NB4 (cell line): ENCODE measurements at regions not wholly inside any gene's neighbourhood (a gene's known extent, or its start where the extent isn't known, plus 50 kb on each side); places are given as distances from the start of the nearest gene placed in this dataset.

Source experiments
- DNase-seq: peaks from one replicate; pipeline ENCODE4 v3.0.0; 2010; ENCODE audit warnings: low read depth
- H3K4me3 ChIP-seq: one replicate; pipeline ENCODE4 v1.5.1; 2011; ENCODE audit warnings: mild to moderate bottlenecking, low read depth, low read length, moderate library complexity
- MAX ChIP-seq: IDR thresholded peaks from 2 replicates; pipeline ENCODE4 v1.6.1; 2011; ENCODE audit warnings: low read depth, low read length
- MYC ChIP-seq: IDR thresholded peaks from 2 replicates; pipeline ENCODE4 v1.6.1; 2011; ENCODE audit warnings: low read depth, low read length
- POLR2A ChIP-seq: IDR thresholded peaks from 2 replicates; pipeline ENCODE4 v1.6.1; 2011; ENCODE audit warnings: mild to moderate bottlenecking; ENCODE audit not compliant: insufficient read length; ENCODE audit errors: extremely low read depth
- TF ChIP-seq, protein P1 (sequence below): IDR thresholded peaks from one replicate; pipeline ENCODE4 v1.5.1; 2012; ENCODE audit warnings: low read depth, low read length

DNA sequence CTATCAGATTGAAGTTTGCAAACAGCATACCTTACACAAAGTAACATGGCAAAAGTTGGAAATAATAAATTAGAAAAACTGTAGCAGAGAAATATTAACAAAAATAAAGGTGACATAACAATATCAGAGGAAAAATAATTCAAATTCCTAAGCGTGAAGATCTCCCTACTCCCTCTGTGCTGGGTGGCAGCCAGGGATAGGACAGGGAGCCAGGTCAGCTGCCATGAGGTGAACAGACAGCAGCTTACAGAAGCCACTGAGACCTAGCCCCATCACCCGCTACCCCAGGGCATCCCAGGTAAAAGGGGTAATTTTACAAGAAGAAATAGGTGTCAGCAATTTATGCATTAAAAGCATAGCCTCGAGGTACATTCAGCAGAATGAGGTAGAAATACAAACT is 423.8 kb upstream of the HS6ST1 start:
- no peak for DNase-seq
- H3K4me3 ChIP-seq = no peak overlapping the region
- TF ChIP-seq MYC (no peak), POLR2A (no peak)
- TF ChIP-seq, protein P1, sequence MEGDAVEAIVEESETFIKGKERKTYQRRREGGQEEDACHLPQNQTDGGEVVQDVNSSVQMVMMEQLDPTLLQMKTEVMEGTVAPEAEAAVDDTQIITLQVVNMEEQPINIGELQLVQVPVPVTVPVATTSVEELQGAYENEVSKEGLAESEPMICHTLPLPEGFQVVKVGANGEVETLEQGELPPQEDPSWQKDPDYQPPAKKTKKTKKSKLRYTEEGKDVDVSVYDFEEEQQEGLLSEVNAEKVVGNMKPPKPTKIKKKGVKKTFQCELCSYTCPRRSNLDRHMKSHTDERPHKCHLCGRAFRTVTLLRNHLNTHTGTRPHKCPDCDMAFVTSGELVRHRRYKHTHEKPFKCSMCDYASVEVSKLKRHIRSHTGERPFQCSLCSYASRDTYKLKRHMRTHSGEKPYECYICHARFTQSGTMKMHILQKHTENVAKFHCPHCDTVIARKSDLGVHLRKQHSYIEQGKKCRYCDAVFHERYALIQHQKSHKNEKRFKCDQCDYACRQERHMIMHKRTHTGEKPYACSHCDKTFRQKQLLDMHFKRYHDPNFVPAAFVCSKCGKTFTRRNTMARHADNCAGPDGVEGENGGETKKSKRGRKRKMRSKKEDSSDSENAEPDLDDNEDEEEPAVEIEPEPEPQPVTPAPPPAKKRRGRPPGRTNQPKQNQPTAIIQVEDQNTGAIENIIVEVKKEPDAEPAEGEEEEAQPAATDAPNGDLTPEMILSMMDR = no peak

- TF ChIP-seq, protein P1 = no peak
- TF ChIP-seq MAX = no peak
- TF ChIP-seq POLR2A = no peak
- TF ChIP-seq MYC = no peak
- DNase-seq = no peak
- H3K4me3 ChIP-seq = no peak overlapping the region
These were observed 427.3 kb upstream of the HS6ST1 start for GRCh38 chr2:128745946-128746345.

GRCh38 chr2:128746356-128746755 is 427.7 kb upstream of the HS6ST1 start:
- H3K4me3 ChIP-seq = no peak overlapping the region
- TF ChIP-seq MYC = no peak
- no peak for TF ChIP-seq POLR2A
- TF ChIP-seq MAX = no peak
- TF ChIP-seq, protein P1 = no peak
- DNase-seq = peak; percentile 57

GRCh38 chr2:128748336-128748735 is 429.7 kb upstream of the HS6ST1 start:
- TF ChIP-seq MYC = no peak
- TF ChIP-seq, protein P1 = no peak
- TF ChIP-seq MAX = no peak
- no peak for TF ChIP-seq POLR2A
- no peak overlapping the region for H3K4me3 ChIP-seq
- no peak for DNase-seq

- no peak for DNase-seq
- TF ChIP-seq POLR2A = no peak
- no peak for TF ChIP-seq MAX
- no peak for TF ChIP-seq MYC
- TF ChIP-seq, protein P1 = no peak
- no peak overlapping the region for H3K4me3 ChIP-seq
These were observed 430.4 kb upstream of the HS6ST1 start for GRCh38 chr2:128748835-128749605.
